ENCODE measurements at regions not wholly inside any gene's neighbourhood (a gene's known extent, or its start where the extent isn't known, plus 50 kb on each side); places are given as distances from the start of the nearest gene placed in this dataset.

DNA sequence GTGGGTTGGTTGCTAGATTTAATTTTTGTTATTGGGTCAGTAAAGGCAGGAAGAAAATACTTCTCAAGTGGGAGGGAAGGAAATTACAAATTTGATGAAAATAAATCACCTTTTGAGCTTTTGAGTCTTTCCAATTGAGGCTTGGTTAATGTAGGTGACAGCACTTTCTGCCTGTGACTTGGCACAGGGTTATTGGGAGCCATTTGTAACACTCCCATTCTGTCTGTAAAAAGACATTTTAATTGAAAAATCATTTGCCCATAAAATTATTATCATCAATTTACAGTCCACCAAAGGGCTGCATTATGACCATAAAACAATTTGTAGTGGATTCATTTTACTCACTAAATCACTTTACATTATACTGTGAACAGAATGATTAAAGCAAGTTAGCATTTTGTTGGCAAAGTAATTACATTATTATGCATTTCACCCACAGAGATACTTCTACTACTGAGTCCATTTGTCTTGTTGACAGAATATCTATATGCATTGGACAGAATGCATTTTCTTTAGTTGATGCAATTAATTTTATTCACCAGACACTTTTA, 974.6 kb downstream of the UQCRFS1 start:
- no peak for DNase-seq (ENCODE audit: low read depth in 2 of 2)

DNA sequence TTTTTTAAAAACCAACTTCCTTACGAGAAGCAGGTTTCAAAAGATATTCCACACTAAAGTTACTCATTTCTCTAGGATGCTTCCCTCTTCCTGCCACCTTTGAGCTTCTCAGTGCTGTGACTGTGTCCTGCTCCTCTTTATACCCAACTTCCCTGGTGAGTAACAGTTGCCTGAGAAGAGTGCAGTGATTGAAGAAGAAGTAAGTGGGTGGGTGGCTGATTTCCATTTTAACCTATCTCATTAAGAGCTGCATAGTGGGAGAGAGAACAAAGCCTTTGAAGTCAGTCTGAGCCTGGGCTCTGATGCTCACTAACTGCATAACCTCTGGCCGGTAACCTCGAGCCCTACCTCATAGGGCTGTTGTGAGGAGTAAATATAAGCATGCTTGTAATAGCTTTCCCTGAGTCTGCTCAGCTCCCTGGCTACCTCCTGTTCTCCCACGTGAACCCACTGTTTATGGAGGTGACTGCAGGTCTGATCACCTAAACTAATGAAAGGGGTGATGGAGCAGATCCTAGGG, 977.3 kb downstream of the UQCRFS1 start:
- no peak for DNase-seq (ENCODE audit: low read depth in 2 of 2)

DNA sequence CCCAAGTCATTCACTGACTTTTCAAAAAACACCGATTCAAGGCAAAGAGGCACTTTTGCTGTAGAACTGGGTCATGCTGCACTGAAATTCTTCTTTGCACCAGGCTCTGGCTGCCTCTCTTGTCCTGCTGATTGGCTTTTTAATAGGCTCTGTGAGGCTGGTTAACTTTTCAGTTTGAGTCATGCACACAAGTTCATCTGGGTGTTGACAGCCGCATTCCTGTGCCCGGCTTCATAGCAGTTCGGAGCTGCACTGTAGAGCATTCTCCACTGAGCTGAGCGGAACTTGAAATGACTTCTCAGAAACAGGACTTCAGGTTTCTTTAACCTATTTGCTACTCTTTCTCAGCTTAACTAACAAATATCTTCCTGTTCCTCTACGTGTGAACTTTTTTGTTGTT, 978.3 kb downstream of the UQCRFS1 start:
- DNase-seq (ENCODE audit: low read depth in 2 of 2): no peak

DNA sequence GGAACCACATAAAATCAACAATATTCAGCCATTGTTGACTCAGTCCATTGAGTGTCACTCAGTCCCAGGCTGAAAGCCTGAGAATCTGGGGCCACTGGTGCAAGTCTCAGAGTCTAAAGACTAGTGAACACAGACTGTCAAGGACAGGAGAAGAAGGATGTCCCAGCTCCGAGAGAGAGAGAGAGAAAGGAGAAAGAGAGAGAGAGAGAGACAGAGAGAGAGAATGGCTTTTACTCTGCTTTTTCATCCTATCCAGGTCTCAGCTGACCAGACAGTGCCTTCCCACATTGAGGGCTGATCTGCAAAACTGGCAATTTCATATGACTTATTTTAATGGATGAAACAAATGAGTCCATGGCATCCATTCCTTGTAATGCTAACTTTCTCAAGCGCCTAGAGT, 984.1 kb downstream of the UQCRFS1 start:
- no peak for DNase-seq (ENCODE audit: low read depth in 2 of 2)

DNA sequence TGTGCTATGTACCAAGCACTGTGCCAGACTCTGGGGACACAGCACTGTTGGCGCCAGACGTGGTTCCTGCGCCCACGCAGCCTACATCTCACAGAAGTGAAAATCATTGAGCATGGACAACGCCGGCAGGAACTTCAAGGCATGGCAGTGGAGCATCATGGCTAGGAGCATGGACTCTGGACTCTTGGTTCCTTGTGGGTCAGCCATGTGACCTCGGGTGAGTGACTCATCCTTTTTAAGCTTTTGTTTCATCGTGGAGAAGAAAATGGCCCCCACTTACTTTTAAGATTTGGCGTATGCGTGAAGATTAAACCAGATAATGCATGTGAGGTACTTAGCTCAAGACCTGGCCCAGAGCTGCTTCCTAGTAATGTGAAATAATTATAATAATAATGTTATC, 988.5 kb downstream of the UQCRFS1 start:
- DNase-seq (ENCODE audit: low read depth in 2 of 2): no peak

DNA sequence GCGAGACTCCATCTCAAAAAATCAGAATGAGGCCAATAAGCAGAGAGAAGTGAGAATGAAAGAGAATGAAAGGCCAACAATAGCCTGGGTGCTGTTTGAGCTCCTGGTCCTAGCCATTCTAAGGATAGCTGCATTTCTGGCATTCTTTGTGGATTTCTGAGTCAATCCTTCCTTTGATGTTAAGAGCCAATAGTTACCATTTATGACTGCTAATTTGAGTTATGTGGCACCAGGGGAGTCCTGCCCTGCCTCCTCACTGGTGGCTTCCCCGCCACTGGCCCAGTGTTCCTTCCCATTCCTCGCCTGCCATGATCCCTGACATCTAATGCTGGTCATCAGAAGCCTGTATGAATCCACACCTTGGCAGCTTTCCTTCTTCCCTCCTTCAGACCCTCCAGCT, 991.2 kb downstream of the UQCRFS1 start:
- no peak for DNase-seq (ENCODE audit: low read depth in 2 of 2)

DNA sequence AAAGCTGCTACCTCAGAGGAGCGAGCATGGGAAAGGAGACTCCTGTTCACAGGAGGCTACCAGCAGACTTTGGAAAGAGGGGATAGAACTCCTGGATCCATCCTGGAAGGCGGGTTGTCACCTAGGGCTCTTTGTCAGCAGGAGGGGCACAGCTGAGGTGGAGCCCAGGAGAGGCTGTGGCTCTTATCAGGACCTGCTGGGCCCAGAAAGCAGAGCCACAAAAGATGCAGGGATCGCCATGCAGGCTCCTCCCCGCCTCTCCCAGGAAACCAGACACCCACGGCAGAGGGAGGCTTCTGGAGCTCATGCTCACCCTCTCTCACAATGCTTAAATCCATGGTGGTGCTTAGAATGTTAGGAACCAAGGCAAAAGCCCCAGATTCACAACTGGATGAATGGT, 994.2 kb downstream of the UQCRFS1 start:
- DNase-seq (ENCODE audit: low read depth in 2 of 2): no peak

DNA sequence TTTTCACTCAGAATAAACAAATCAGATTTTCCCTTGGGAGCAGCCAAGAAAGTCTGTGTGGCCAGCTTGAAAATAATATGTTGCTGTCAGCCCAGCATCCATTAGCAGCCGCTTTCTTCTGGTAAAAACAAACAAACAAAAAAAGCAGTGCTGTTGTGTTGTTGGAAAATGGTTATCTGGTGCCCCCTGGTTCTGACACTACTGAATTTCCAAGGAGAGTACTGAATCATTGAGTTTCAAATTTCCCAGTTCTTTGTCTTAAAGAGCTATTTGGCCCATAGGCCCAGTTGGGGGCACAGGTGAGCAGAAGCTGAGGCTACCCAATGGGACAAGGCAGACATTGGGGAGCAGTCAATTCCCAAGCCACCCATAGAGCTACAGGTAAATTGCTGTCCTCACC, 995.9 kb downstream of the UQCRFS1 start:
- DNase-seq (ENCODE audit: low read depth in 2 of 2): no peak

DNA sequence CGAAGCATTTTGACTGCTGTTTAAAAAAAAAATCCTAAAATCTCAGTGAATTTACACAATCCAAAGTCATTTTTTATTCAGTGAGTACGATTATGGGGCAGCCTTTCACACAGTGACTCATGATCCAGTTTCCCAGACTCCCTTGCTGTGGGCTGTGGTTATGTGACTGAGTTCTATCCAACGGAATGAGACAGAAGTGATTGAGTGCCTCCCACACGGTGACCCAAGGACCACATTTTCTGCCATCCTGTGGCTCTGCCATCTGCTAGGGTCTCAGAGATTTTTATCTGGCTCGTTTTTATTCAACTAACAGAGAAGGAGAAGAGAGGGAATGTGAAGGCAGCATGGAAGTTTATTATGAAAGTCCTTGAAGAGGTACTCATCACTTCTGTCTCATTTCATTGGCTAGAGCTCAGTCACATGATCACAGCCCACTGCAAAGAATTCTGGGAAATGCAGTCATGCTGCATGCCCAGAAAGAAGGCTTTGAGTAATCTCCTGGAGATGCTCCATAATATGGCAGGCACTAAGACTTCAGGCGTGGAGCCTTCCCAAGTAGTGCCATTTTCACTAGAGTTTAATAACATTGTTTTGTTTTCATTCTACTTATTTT, 999.4 kb downstream of the UQCRFS1 start:
- no peak for DNase-seq (ENCODE audit: low read depth in 2 of 2)

DNA sequence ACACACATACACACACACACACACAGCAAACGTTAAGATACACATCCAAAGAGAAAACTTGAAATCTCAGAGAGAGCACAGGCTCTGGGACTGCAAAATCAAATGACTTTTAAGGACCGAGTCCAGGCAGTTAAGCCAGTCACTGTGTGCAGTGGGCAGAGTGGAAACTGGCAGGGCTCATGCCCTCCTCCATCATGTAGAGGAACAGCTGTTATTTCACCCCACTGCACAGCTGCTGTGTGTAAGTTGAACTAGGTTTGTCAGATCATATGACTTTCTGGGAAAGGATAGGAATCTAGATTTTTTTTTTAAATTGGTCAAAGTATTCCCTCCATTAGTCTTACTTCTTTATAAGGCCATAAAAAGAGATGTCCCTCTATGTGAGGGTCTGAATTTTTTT, 1002.1 kb downstream of the UQCRFS1 start:
- no peak for DNase-seq (ENCODE audit: low read depth in 2 of 2)

DNA sequence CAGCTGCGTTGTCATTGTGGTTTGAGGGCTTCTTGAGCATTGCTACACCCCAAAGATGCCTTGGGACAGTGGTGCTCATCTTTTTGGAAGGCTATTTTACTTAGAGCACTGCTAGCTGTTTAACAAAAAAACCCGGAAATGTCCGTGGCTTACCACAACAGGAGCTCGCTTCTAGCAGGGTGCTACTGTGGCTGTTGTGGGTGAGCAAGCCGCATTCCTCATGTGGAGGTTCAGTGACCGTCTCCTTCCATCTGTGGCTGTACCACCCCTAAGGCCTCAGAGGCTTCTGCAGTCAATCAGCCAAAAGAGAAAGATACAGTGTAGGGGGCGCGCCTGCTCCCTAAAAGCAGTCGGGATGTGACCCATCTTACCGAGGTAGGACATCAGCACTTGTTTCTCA, 1004.2 kb downstream of the UQCRFS1 start:
- DNase-seq (ENCODE audit: low read depth in 2 of 2): no peak

DNA sequence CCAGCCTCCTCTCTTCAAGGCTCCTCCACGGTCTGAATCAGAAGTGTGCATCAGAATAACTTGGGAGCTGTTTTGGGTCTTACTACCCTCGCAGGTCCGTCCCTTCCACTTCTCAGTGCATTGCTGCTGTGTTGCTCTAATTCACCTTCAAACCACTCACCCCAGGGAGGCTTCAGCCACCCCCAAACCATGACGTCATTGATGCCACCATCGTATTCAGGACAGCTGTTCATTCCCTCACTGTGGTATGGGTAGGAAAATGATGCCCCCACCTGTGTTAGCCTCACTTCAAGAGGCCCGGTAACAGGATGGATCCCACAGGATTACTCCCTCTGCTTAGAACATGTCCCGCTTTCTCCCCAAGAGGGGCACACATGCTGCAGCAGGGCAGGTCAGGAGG, 1005.7 kb downstream of the UQCRFS1 start:
- no peak for DNase-seq (ENCODE audit: low read depth in 2 of 2)

DNA sequence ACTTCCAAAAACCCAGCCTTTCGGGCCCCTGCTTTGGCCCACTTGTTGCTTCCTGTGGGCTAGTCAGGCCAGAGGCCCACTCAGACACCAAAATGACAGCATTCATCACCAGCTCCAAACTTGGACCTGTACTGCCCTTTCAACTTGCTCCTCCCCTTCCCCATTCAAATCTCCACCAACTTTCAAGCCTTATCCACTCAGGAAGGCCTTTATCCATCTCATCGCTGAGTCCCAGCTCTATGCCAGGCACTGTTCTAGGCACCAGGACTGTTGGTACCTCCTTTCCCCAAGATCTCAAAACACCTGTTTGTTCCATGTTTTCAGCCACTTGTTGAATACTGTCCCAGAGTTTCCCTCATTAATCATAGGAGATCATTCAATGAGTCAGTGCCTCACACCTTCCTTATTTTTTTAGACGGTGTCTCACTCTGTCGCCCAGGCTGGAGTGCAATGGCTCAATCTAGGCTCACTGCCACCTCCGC, 1011.4 kb downstream of the UQCRFS1 start:
- no peak for DNase-seq (ENCODE audit: low read depth in 2 of 2)

DNA sequence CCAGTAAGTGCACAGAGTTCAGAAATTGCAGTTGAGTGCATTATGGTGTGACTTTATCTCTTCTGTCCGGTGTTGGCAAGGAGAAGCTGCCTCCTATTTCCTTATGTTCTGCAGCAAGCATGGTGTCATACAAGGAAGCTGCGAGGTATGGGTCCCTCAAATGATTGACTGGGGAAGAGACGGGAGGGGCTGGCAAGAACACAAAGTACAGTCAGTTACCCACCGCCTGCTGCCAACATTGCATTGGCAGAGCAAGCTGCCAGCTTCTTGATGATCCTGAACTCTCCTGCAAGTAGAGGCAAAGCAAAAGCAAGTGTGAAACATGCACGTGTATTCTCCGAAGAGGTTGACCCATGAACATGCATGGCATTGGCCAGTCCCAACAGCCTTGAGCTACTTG, 1013.6 kb downstream of the UQCRFS1 start:
- DNase-seq (ENCODE audit: low read depth in 2 of 2): no peak

DNA sequence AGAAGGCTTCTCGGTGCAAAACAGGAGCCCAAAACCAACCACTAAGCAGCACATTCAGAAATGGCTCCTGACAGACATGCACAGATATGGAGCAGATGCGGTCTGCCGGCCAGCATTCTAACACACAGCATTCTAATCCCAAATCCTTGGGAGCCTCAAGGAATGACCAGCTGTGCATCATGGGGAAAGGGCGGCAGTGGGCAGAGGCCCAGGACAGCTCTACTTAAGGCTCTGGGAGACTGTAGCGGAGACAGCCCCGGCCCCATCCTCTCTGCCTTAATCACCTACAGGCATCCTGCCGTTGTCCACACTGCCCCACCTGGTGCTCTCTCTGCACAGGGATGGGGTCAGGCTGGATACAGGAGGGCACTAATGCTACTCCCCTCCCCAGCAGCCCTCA, 1016.0 kb downstream of the UQCRFS1 start:
- DNase-seq (ENCODE audit: low read depth in 2 of 2): no peak

DNA sequence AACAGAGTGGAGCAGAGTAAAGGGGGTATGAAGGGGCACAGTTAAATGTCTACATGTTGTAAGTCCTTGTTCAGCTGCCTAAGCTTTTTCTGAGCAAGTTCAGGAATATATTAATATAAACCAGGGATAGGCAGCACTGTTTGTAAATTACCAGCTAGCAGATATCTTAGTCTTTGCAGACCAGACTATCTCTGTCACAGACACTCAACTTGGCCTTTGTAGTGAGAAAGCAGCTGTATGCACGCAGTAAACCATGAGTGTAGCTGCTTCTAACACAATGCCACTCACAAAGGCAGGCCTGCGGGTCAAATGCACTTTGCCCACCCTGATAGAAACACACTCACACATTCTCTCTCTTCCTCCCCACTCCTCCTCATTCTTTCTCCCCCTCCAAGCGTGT, 1016.9 kb downstream of the UQCRFS1 start:
- no peak for DNase-seq (ENCODE audit: low read depth in 2 of 2)

DNA sequence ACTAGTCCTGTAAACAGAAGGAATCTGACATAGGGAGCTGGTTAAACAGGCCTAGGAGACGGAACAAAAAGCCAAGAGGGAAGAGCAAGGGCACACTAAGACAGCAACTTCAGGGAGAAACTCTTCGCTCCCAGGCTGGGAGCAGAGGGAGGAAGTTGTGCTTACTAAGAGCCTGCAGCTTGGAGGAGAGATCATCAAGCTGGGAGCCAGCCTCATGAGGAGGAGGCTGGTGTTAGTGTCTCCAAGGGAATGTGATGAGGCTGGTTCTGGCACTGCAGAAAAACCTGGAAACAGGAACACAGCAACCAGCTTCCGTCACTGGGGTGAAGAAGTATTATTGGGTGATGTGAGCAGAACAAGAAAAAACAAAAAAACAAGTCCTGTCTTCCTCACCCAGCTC, 1027.3 kb downstream of the UQCRFS1 start:
- DNase-seq (ENCODE audit: low read depth in 2 of 2): no peak

DNA sequence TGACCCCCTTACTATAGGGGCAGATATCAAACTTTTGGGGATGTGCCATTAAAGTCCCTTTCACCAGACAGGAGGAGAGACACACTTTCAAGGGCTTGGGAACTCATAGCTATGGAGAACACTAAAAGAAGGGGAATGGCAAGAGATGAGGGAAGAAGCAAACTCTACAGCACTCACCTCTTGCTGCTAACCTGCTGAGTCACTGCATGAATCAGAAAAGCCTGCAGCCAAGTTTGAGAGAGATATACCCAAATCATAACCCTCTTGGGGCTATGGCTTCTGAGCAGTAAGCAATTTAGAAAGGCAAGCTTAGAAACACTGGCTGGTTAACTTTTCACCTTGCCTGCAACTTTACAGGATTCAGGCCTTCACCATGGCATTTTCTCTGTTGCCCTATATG, 1028.0 kb downstream of the UQCRFS1 start:
- no peak for DNase-seq (ENCODE audit: low read depth in 2 of 2)

DNA sequence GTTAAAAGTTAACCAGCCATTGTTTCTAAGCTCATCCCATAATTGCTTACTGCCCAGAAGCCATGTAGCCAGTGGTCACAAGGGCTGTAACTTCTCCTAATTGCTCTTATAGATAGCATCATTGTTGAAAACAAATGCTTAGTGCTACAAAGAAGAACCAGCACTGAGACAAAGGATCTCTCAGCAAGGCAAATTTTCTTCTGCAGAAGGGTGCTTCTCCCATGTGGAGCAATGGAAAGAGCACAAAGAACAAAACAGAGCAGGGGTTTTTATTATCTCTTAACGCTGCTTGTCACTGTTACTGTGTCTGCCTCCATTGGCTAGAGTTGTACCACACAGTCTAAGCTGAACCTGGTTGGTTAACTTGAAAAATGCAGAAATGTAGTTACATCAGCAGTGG, 1036.8 kb downstream of the UQCRFS1 start:
- DNase-seq (ENCODE audit: low read depth in 2 of 2): no peak

DNA sequence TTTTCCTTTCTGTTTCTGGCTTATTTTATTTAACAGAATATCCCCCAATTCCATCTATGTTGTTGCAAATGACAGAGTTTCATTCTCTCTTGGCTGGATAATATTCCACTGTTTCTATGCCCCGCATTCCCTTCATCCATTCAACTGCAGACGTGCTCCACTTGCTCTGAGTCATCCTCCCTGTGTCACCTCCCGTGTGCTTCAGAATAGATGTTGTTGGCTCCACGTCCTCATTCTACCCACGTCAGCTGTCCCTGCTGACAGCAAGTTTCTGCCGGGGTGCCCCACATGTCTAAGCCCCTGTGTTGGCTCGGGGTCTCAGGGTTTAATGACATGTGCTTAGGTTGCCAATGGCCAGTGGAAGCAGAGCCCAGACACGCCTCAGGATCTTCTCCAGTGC, 1041.0 kb downstream of the UQCRFS1 start:
- no peak for DNase-seq (ENCODE audit: low read depth in 2 of 2)

DNA sequence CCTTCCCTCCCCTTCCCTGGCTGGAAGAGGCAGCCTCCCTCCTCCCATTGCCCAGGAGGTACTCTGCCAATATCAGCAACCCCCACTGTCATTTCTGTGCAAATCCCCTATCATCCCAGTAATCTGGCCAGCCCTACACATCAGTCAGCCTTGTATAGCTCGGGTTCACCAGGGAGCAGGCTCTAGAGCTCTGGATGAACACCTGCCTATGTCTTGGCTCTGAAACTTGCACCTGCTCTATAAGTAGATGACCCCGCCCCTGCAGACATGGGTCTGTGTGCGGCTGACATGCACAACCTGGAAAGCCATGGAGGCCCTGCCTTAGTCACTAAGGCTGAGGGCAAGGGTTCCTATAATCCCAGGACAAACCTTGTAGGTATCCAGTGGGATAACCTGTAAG, 1042.9 kb downstream of the UQCRFS1 start:
- no peak for DNase-seq (ENCODE audit: low read depth in 2 of 2)

DNA sequence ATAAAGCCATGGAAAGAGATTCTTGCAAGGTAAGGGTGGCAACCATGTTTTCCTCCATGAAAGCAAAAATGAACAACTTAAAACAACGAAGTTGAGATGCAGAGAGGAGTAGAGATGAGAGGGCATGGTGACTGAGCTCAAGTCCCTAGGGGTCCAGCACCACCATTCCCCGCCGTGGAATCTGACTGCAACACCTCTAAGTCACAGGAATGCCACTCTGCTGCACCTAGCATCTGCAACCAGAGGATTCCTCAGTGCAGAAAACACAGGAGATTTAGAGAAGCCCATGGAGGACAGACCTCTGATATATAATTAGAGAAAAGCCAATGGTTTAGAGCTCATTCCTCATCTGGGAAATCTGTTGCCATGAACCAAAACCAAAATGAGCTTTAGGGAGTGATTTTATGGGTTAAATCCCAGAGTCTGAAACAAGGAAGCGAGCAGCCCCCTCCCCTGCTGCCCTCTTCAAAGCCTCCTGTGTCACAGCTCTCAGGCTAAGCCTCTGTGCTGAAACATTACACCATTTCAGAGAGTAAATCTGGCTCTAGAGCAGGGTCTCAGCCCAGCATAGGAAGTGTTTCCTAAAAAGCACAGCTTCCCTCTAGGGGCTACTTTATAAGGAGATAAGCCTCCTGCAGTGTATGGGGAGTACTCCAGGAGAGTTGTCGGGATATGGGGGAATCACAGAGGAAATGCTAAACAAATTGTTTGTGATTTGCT, 1043.6 kb downstream of the UQCRFS1 start:
- no peak for DNase-seq (ENCODE audit: low read depth in 2 of 2)

DNA sequence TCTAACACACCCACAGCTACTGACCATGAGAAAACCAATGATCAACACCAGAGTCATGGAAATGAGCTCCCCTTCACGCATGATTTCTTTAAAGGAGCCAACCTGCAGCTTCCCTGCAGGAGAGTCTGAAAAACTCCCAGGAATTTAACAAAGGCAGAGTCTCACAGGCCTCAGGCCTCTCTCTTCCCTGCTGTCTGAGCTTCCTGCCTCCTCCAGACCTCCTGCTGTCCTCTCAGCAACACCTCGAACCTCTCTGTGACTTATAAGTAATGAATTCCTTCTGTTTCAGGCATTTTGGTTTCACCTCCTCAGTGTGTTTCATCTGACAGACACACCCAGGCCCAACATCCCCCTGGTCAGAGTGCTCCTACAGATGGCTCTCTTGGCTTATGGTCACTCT, 1044.4 kb downstream of the UQCRFS1 start:
- DNase-seq (ENCODE audit: low read depth in 2 of 2): no peak

Measured in activated CD4-positive, alpha-beta T cell treated with anti-CD3 and anti-CD28 coated beads for 24 hours (primary cell).